GM19452 (cell line): ENCODE measurements at regions not wholly inside any gene's neighbourhood (a gene's known extent, or its start where the extent isn't known, plus 50 kb on each side); places are given as distances from the start of the nearest gene placed in this dataset.
"Not testable (repeated sequence)": the region's sequence is repeated elsewhere in the genome, so short reads cannot be mapped to it uniquely, and the experiment has no call there.

Experiments used
- ATAC-seq: cut with Tn5 transposase; IDR thresholded peaks from one replicate; pipeline ENCODE4 v1.9.1; 2021; ENCODE audit not compliant: unreplicated experiment

- no peak for ATAC-seq
These were observed 175.9 kb upstream of the SNX2 start for GRCh38 chr5:122599000-122599399.

DNA sequence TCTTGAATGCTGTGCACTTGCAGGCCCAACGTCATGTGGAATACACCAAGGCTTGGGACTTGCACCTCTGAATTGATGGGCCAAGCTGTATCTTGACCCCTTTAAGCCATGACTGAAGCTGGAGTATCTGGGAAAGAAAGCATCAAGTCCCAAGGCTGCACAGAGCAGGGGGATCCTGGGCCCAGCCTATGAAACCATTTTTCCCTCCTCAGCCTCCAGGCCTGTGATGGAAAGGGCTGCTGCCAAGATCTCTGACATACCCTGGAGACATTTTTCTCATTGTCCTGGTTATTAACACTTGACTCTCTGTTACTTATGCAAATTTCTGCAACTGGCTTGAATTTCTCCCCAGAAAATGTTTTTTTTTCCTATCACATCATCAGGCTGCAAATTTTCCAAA is 174.0 kb upstream of the SNX2 start:
- no peak for ATAC-seq

- no peak for ATAC-seq
These were observed 172.2 kb upstream of the SNX2 start for GRCh38 chr5:122602700-122603099.

GRCh38 chr5:122605236-122605635 is 169.6 kb upstream of the SNX2 start:
- ATAC-seq = no peak

- no peak for ATAC-seq
These were observed 167.1 kb upstream of the SNX2 start for GRCh38 chr5:122607818-122608217.

- no peak for ATAC-seq
These were observed 166.7 kb upstream of the SNX2 start for GRCh38 chr5:122608222-122608621.

DNA sequence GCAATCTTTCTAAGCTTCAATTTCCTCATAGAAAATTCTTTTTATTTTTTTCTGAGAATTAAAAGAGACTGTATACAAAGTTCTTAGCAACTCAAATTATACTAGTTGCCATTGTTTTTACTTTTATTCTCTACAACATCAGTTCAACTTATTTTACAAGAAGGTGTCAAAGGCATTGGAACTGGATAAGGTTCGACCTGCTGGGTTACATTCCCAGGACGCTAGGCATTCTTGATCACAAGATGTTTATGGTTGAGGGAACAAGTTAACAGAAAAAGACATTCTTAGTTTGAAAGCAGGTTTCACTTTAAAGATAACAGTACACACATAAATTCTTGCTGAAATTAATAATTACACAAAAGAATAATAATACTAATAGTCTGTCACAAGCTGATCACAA is 163.5 kb upstream of the SNX2 start:
- no peak for ATAC-seq

GRCh38 chr5:122612901-122613300 is 162.0 kb upstream of the SNX2 start:
- no peak for ATAC-seq

DNA sequence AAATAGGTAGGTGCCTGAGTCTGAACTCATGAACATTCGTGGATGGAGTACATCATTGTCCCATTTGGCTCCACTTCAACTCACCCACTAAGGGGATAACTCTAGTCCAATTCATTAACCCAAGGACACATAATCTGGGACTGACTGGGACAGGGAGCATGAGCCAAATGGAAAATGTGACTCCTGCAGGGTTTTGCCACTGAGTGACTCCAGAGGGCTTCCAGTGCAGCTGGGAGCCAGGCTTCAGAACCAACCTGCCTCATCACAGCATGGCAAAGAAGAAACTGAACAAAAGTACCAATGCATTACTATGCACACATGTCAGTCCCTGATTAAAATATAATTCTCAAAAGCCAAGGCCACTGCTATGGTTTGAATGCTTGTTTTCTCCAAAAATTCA is 159.7 kb upstream of the SNX2 start:
- no peak for ATAC-seq

GRCh38 chr5:122615832-122616231 is 159.0 kb upstream of the SNX2 start:
- no peak for ATAC-seq

- ATAC-seq = not testable (repeated sequence)
These were observed 156.8 kb upstream of the SNX2 start for GRCh38 chr5:122618046-122618445.

DNA sequence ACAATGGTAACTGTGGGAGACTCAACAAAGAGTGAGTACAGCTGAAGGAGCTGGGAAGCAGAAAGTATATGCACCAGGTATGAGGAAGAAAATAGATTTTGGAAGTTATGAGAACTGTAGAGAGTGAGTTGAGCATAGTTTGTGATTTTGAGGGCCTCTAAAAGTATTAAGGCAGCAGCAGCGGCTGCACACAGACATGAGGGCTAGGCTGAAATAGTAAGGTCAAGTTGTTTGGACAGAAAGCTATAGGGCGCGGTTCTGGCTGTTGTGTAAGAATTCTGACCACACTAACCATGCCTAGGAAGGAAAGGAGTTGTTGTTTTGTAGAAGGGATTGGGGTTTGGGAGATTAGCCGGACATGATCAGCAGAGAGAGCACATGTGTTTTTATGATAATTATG is 154.1 kb upstream of the SNX2 start:
- not testable (repeated sequence) for ATAC-seq

- not testable (repeated sequence) for ATAC-seq
These were observed 146.2 kb upstream of the SNX2 start for GRCh38 chr5:122628714-122629113.

GRCh38 chr5:122629121-122629677 is 145.7 kb upstream of the SNX2 start:
- ATAC-seq = no peak

DNA sequence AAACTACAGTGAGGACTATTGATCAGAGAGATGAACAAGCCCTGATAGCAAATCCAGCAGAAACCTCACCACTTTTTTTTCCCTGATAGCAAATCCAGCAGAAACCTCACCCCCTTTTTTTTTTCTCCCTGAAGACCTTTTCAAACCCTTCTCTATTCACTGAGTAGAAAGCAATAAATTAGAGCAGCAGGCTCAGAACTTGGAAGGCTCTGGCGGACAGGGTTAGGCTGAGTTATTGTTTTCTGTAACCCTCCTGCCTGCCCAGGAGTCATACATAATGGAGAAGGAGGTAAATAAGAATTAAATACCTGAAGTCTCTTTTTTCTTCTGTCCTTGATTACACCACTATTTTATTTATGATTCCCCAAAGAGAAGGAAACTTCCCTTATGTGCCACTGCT is 136.3 kb upstream of the SNX2 start:
- ATAC-seq = no peak

DNA sequence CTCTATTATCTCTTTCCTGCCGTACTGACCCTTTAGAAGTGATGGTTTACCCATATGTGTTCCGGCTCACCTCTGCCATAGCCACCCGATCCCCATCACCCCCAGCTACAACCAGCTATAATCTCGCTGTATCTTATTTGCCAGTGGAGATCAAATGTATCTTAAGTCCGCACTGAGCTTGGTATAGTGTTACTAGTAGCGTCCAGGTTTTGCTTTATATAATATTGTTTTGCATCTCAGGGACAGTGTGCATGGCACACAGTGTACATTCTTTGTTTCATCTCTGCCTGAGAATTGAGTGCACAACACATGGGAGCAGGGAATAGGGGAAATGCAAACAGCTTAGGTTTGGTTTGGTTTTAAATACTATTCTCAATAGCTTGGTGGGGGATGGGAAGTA is 135.8 kb upstream of the SNX2 start:
- no peak for ATAC-seq

GRCh38 chr5:122639864-122640263 is 135.0 kb upstream of the SNX2 start:
- no peak for ATAC-seq

DNA sequence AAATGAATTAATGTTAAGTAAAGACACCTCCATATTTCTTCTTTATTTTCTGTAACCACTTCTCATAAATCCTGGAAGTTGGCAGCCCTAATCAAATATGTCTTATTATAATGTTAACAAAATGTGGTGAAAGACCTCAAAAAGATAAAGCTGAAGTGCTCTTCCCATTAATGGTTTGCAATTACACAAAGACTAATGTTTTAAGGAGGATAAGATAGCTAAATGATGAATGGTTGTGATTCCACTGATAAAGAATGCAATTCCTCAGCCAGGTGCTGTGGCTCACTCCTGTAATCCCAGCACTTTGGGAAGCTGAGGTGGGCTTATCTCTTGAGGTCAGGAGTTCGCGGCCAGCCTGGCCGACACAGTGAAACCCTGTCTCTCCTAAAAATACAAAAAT is 125.8 kb upstream of the SNX2 start:
- ATAC-seq = no peak

- no peak for ATAC-seq
These were observed 121.5 kb upstream of the SNX2 start for GRCh38 chr5:122653087-122654017.

DNA sequence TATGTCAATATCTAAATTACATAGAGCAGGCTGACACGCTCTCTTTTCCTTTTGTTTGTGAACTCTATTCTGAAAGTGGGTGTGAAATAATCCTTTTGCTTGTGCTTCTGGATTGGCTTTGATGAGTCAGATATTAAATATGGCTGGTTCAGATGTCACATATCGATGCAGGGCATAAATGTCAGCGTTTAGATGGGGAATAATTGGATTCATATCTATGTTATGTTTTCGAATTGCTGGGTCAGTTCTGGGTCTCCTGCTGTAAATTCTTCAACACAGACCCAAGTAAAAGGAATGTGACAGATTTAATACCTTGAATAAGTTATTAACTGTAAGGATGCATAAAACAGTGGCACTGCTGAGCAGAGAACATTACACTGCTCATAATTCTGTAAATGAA is 118.7 kb upstream of the SNX2 start:
- ATAC-seq = no peak

DNA sequence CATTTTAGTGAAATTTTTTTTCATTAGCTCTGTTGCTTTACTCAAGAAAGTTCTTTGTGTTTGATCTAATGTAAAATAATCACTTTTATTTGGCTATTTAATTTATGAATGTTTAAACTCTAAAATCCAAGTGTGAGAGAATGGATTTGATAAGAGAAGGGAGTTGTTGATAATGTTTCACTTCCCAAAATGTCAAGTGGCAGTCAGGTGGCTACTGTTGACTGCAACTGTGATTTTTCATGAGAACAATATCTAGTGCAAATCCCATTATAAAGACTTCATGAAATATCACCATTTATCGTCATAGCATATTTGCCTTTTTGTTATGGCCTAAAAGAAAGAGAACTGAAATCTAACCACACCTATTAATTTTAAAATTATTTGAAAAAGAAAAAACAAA is 118.3 kb upstream of the SNX2 start:
- no peak for ATAC-seq

- no peak for ATAC-seq
These were observed 113.2 kb upstream of the SNX2 start for GRCh38 chr5:122661496-122662180.
